ENCODE measurements at regions not wholly inside any gene's neighbourhood (a gene's known extent, or its start where the extent isn't known, plus 50 kb on each side); places are given as distances from the start of the nearest gene placed in this dataset.

DNA sequence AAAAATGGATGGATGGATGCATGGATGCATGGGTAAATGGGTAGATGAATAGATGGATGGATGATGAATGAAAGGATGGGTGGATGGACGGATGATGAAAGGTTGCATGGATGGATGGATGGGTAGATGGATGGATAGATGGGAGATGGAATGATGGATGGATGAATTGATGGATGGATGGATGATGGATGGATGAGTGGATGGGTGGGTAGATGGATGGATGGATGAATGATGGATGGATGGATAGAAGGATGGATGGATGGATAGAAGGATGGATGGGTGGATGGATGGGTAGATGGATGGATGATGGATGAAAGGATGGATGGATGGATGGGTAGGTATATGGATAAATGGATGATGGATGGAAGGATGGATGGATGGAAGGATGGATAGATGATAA is 115.1 kb upstream of the LSM14A start:
- TF ChIP-seq, protein P1, sequence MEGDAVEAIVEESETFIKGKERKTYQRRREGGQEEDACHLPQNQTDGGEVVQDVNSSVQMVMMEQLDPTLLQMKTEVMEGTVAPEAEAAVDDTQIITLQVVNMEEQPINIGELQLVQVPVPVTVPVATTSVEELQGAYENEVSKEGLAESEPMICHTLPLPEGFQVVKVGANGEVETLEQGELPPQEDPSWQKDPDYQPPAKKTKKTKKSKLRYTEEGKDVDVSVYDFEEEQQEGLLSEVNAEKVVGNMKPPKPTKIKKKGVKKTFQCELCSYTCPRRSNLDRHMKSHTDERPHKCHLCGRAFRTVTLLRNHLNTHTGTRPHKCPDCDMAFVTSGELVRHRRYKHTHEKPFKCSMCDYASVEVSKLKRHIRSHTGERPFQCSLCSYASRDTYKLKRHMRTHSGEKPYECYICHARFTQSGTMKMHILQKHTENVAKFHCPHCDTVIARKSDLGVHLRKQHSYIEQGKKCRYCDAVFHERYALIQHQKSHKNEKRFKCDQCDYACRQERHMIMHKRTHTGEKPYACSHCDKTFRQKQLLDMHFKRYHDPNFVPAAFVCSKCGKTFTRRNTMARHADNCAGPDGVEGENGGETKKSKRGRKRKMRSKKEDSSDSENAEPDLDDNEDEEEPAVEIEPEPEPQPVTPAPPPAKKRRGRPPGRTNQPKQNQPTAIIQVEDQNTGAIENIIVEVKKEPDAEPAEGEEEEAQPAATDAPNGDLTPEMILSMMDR (IDR thresholded peaks at IDR 0.05) = no peak
- no peak for TF ChIP-seq POLR2A (IDR thresholded peaks at IDR 0.05)
